Psoas muscle (tissue), 7 donors: ENCODE measurements at regions not wholly inside any gene's neighbourhood (a gene's known extent, or its start where the extent isn't known, plus 50 kb on each side); places are given as distances from the start of the nearest gene placed in this dataset.

ENCODE experiments used
- ATAC-seq, 4 donors: fragments of 200-7000 bp; cut with Tn5 transposase; one replicate each; pipeline ENCODE4 v1.9.1; 2020; ENCODE audit warnings: moderate library complexity in 3 of 4, mild to moderate bottlenecking in 2 of 4
- DNase-seq, 2 donors: peaks; one replicate each; pipeline ENCODE4 v3.0.0-alpha.2; 2020
- H3K27ac ChIP-seq: fragments of 200-600 bp; one replicate; pipeline ENCODE4 v1.8.0; 2022
- H3K27me3 ChIP-seq, 3 donors: fragments of 200-600 bp in 1 of 3; one replicate each; pipeline versions ENCODE4 v1.6.1 to v1.8.0; 2013 to 2022; ENCODE audit warnings: low read length in 2 of 3, mild to moderate bottlenecking in 2 of 3, moderate library complexity in 1 of 3; ENCODE audit not compliant: insufficient read depth in 3 of 3
- H3K36me3 ChIP-seq, 2 donors: fragments of 200-600 bp in 1 of 2; one replicate each; pipeline versions ENCODE4 v1.6.1 to v1.8.0; 2013 to 2022; ENCODE audit warnings: low read depth in 1 of 2, mild to moderate bottlenecking in 1 of 2, moderate library complexity in 1 of 2; ENCODE audit not compliant: insufficient read depth in 1 of 2
- H3K4me1 ChIP-seq: fragments of 200-600 bp; one replicate; pipeline ENCODE4 v1.8.0; 2022
- H3K4me3 ChIP-seq: fragments of 200-600 bp; one replicate; pipeline ENCODE4 v1.8.0; 2022; ENCODE audit warnings: mild to moderate bottlenecking
- H3K9me3 ChIP-seq: fragments of 200-600 bp; one replicate; pipeline ENCODE4 v1.8.0; 2022
- CTCF ChIP-seq: fragments of 200-600 bp; IDR thresholded peaks from one replicate; pipeline ENCODE4 v1.8.0; 2022; ENCODE audit warnings: antibody characterized with exemption
- WGBS, 3 donors: extraction: QIAGEN DNeasy Blood & Tissue Kit; methylation state at CpG; one replicate each; pipeline versions ENCODE4 v1.1.6 to v1.1.7; 2013; 5-methylcytosine and 5-hydroxymethylcytosine counted together
- intact Hi-C, 2 donors: fragments of 100-400 bp; cut with DNase I; formaldehyde crosslinking; loops; one replicate each; pipeline versions ENCODE4 v1.11.0 to v1.14.2; 2022
- donor health status: healthy with polysubstance abuse.
- donor health status: DM: no; HTN: no; CAD: no; lungs with moderate emphysema.
- donor health status: Bipolar disorder and iron deficiency.
- donor health status: healthy.
- donor health status: DM: yes; HTN: yes; CAD: no.
- donor health status: DM: no; HTN: no; CAD: no.
- donor health status: DM: yes; HTN: yes; CAD: no.

- ATAC-seq (no peak), DNase-seq (no peak)
- H3K4me3 ChIP-seq, result no peak overlapping the region
- intact Hi-C loops, result no loop called here
- TF ChIP-seq CTCF, result no peak
- no peaks in the 10 kb centered on the region for H3K9me3 ChIP-seq
- no peak overlapping the region for H3K27ac ChIP-seq
- no peaks in the 10 kb centered on the region for H3K27me3 ChIP-seq
- WGBS, 3 donors, result 25 to 52% (median 33%) methylated on average over 3 of the region's 3 CpGs
- no peaks in the 10 kb centered on the region for H3K36me3 ChIP-seq
- H3K4me1 ChIP-seq, result no peaks in the 10 kb centered on the region
Observed at GRCh38 chr2:191601060-191601459, 76.9 kb upstream of the NABP1 start.

GRCh38 chr2:191604154-191604553 is 73.8 kb upstream of the NABP1 start:
- ATAC-seq (no peak), DNase-seq (no peak)
- Histone ChIP-seq H3K27ac (no peak overlapping the region), H3K36me3 (no peaks in the 10 kb centered on the region), H3K4me3 (no peak overlapping the region), H3K27me3 (no peaks in the 10 kb centered on the region), H3K4me1 (no peaks in the 10 kb centered on the region), H3K9me3 (no peaks in the 10 kb centered on the region)
- WGBS, 3 donors, result 49 to 63% (median 52%) methylated on average over 4 of the region's 4 CpGs
- intact Hi-C loops, result no loop called here
- TF ChIP-seq CTCF, result no peak

- ATAC-seq, result no peak
Observed at GRCh38 chr2:191607096-191607495, 70.8 kb upstream of the NABP1 start.

GRCh38 chr2:191610756-191611155 is 67.2 kb upstream of the NABP1 start:
- H3K27ac ChIP-seq, result no peak overlapping the region
- DNase-seq (no peak), ATAC-seq (no peak)
- no peak for TF ChIP-seq CTCF
- no peaks in the 10 kb centered on the region for H3K4me1 ChIP-seq
- intact Hi-C loops, result no loop called here
- H3K9me3 ChIP-seq, result no peaks in the 10 kb centered on the region
- no peaks in the 10 kb centered on the region for H3K27me3 ChIP-seq
- H3K36me3 ChIP-seq, result no peaks in the 10 kb centered on the region
- no peak overlapping the region for H3K4me3 ChIP-seq

More at GRCh38 chr2:191607096-191607495, 70.8 kb upstream of the NABP1 start:
- DNase-seq, result no peak
- intact Hi-C loops, result no loop called here
- TF ChIP-seq CTCF, result no peak
- Histone ChIP-seq H3K4me1 (no peaks in the 10 kb centered on the region), H3K4me3 (no peak overlapping the region), H3K9me3 (no peaks in the 10 kb centered on the region), H3K27me3 (no peaks in the 10 kb centered on the region), H3K27ac (no peak overlapping the region), H3K36me3 (no peaks in the 10 kb centered on the region)
- 83 to 92% (median 90%) methylated on average over 1 of the region's 1 CpG for WGBS, 3 donors

GRCh38 chr2:191611614-191612013 is 66.3 kb upstream of the NABP1 start:
- Histone ChIP-seq H3K27ac (no peak overlapping the region), H3K9me3 (no peaks in the 10 kb centered on the region), H3K27me3 (no peaks in the 10 kb centered on the region), H3K36me3 (no peaks in the 10 kb centered on the region), H3K4me1 (no peaks in the 10 kb centered on the region), H3K4me3 (no peak overlapping the region)
- intact Hi-C loops, result no loop called here
- DNase-seq (no peak), ATAC-seq (no peak)
- no peak for TF ChIP-seq CTCF
- 49 to 84% (median 59%) methylated on average over 3 of the region's 3 CpGs for WGBS, 3 donors
